Cardiac fibroblast (primary cell): ENCODE measurements at regions not wholly inside any gene's neighbourhood (a gene's known extent, or its start where the extent isn't known, plus 50 kb on each side); places are given as distances from the start of the nearest gene placed in this dataset.

ENCODE experiments used
- DNase-seq, 2 donors: peaks; one replicate each; pipeline versions ENCODE4 v3.0.0 to v3.0.0-alpha.2; 2010; ENCODE audit warnings: low read depth in 2 of 2
- H3K4me3 ChIP-seq, 2 donors: replicated peaks in 1 of 2; 1 replicate in 1 of 2; 2 replicates in 1 of 2; pipeline ENCODE4 v1.5.1; 2011; ENCODE audit warnings: low read depth in 2 of 2, low read length in 2 of 2, mild to moderate bottlenecking in 2 of 2, moderate library complexity in 1 of 2
- TF ChIP-seq, protein P1 (sequence below): IDR thresholded peaks from one replicate; pipeline ENCODE4 v1.5.1; 2011; ENCODE audit warnings: low read depth, mild to moderate bottlenecking, low read length, inconsistent platforms

DNA sequence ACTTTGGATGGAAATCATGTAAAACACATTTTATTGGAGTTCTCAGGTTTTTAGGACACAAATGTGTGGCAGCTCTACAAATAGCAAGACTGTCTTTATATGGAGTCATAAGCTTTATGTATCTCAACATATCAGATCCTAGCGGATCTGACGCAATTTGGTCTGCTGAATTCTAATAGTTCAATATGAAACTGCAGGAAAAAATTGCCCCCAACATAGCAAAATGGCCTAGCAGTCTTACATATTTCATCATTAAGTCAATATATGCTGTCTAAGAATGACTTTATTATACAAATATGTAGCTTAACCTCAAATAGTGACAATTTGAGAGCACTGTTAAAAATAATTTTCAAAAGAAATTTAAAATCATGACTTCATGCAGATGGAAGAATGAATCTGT is 244.3 kb downstream of the TAF11L14 start:
- no peak overlapping the region for H3K4me3 ChIP-seq
- TF ChIP-seq, protein P1, sequence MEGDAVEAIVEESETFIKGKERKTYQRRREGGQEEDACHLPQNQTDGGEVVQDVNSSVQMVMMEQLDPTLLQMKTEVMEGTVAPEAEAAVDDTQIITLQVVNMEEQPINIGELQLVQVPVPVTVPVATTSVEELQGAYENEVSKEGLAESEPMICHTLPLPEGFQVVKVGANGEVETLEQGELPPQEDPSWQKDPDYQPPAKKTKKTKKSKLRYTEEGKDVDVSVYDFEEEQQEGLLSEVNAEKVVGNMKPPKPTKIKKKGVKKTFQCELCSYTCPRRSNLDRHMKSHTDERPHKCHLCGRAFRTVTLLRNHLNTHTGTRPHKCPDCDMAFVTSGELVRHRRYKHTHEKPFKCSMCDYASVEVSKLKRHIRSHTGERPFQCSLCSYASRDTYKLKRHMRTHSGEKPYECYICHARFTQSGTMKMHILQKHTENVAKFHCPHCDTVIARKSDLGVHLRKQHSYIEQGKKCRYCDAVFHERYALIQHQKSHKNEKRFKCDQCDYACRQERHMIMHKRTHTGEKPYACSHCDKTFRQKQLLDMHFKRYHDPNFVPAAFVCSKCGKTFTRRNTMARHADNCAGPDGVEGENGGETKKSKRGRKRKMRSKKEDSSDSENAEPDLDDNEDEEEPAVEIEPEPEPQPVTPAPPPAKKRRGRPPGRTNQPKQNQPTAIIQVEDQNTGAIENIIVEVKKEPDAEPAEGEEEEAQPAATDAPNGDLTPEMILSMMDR = no peak
- peak in 1 of 2 donors; percentile 4 for DNase-seq

DNA sequence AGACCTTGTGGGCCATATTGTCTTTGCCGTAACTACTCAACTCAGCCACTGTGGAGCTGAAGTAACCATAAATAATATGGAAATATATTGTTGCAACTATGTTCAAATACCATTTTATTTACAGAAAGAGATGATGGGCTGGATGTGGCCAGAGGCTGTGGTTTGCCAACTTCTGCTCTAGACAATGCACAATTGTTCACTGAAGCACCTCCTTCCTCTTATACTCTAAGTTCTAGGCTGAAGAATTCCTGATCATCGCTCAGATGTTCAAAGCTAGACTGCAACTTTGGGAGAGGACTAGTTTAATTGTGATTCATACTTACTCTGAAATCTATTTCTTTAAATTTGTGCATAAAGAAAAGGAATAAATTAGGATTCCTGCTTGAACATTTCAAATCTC is 245.0 kb downstream of the TAF11L14 start:
- H3K4me3 ChIP-seq = no peak overlapping the region
- TF ChIP-seq, protein P1 = no peak
- no peak for DNase-seq

DNA sequence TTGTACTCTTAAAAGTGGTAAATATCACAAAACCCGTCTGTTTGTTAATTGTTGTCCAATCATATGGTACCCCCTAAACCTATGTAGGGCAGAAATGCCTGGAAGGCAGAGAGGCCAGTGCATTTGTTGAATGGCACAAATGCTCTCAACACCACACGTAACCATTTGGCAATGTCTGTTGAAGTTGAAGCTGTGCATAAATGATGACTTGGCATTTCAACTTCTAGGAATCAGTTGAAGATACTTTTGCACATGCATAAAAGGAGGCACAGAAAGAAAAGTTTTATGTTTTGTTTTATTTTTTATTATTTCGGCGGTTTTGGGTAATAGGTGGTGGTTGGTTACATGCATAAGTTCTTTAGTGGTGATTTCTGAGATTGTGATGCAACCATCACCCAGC is 246.6 kb downstream of the TAF11L14 start:
- H3K4me3 ChIP-seq = no peak overlapping the region
- TF ChIP-seq, protein P1 = no peak
- no peak for DNase-seq

DNA sequence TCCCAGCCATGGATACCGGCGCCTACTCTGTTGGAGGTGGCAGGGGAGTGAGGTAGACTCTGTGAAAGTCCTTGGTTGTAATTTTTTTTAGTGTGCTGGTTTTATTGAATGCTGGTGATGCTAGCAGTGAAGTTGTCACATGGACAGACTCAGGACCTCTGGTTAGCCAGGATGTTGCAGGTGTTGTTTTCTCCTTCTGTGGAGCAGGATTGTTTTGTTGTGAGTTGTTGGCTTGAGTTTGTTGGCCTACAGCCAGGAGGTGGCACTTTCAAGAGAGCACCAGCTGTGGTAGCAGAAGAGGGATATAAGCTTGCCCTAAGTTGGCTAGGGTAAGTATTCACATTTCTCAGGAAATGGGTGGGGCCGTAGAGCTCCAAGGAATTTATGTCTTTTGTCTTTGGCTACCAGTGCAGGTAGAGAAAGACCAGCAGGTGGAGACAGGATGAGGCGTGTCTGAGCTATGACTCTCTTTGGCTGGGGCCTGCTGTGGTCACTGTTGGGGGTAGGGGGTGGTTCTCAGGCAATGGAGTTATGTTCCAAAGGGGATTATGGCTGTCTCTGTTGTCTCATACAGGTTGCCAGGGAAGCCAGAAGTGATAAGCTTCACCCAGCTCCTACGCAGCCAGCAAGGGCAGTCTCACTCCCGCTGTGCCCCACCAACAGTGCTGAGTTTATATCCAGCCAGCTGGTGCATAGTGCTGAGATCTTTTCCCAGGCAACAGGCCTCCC is 248.7 kb downstream of the TAF11L14 start:
- TF ChIP-seq, protein P1 = no peak
- DNase-seq = no peak
- H3K4me3 ChIP-seq = no peak overlapping the region

DNA sequence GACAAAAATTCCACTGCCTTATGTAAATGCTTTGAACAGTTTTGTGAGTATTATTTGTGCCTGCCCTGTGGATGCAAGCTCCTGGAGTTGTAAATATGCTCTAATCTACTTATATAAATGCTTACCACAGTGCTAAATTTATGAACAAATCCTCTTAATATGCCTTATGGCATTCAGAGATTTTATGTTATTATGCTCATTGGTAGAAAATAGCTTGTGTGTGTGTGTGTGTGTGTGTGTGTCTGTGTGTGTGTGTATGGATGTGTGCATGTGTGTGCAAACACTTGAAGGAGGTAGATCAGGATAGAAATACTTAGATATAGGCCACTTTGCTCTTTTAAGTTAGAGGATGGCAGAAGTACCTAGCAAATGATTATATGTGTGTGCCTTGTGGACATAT is 253.9 kb downstream of the TAF11L14 start:
- TF ChIP-seq, protein P1 = no peak
- no peak overlapping the region for H3K4me3 ChIP-seq
- DNase-seq = no peak

DNA sequence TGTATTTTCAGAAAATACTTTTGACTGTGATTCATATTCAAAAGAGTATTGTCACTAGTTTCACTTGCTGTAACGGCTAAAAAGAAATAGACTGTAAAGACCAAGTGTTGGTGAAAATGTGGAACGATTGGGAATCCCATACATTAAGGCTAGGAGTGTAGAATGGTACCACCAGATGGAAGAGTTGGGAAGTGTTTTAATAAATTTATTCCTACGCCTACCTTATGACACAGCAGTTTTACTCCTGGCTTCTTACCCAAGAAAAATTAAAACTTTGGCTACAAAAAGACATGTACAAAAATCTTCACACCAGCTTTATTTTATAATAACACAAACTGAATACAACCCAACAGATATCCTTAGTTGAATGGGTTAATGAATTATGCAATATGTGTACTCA is 256.2 kb downstream of the TAF11L14 start:
- no peak for DNase-seq
- H3K4me3 ChIP-seq = no peak overlapping the region
- TF ChIP-seq, protein P1 = no peak

DNA sequence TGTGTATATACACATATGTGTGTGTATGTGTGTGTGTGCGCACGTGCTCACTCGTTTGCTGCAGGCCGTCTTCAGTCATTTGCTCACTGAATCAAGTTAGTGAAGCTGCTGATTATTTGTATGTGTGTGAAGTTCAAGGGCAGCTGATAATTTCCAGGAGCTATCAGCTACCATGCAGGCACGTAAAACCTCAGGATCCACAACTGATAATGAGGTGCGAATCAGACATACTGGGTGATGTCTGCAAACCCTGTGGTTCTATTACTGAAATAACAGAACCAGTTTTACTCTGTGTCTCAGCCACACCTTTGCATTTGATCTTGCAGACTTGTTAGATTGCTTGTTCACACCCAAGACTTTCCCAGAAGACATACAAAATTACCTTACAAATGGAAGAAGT is 257.6 kb downstream of the TAF11L14 start:
- no peak for DNase-seq
- TF ChIP-seq, protein P1 = no peak
- H3K4me3 ChIP-seq = no peak overlapping the region
